Testis (tissue), 2 donors: ENCODE measurements at regions not wholly inside any gene's neighbourhood (a gene's known extent, or its start where the extent isn't known, plus 50 kb on each side); places are given as distances from the start of the nearest gene placed in this dataset.

Experiments used
- DNase-seq: peaks from one replicate; pipeline ENCODE4 v3.0.0-alpha.2; 2019
- H3K27ac ChIP-seq, 2 donors: fragments of 200-600 bp; sonication (generic); one replicate each; pipeline ENCODE4 v1.5.1; 2019
- H3K27me3 ChIP-seq: fragments of 200-600 bp; sonication (generic); one replicate; pipeline ENCODE4 v1.5.1; 2019
- H3K36me3 ChIP-seq: fragments of 200-600 bp; sonication (generic); one replicate; pipeline ENCODE4 v1.5.1; 2017; ENCODE audit warnings: low read depth; ENCODE audit errors: missing control alignments
- H3K4me1 ChIP-seq: fragments of 200-600 bp; sonication (generic); one replicate; pipeline ENCODE4 v1.5.1; 2019
- H3K4me3 ChIP-seq, 2 donors: fragments of 200-600 bp; sonication (generic); one replicate each; pipeline ENCODE4 v1.5.1; 2017 to 2019
- H3K9me3 ChIP-seq: fragments of 200-600 bp; sonication (generic); one replicate; pipeline ENCODE4 v1.5.1; 2017
- CTCF ChIP-seq, 3 experiments: fragments of 450-650 bp in 2 of 3; fragments of 200-600 bp in 1 of 3; sonication (generic) in 1 of 3; IDR thresholded peaks; one replicate each; pipeline ENCODE4 v1.5.1; 2016 to 2019; ENCODE audit warnings: antibody characterized with exemption in 3 of 3, mild to moderate bottlenecking in 2 of 3, moderate library complexity in 1 of 3
- POLR2A ChIP-seq: fragments of 450-650 bp; IDR thresholded peaks from one replicate; pipeline ENCODE4 v1.6.1; 2017; ENCODE audit warnings: antibody characterized with exemption, mild to moderate bottlenecking, moderate library complexity
- WGBS, 2 donors: methylation state at CpG; one replicate each; pipeline ENCODE4 v1.1.5; 2018; 5-methylcytosine and 5-hydroxymethylcytosine counted together
- intact Hi-C: fragments of 100-400 bp; cut with DNase I; formaldehyde crosslinking; loops from one replicate; pipeline ENCODE4 v1.15.1; 2023; ENCODE audit warnings: low total_unique reads

DNA sequence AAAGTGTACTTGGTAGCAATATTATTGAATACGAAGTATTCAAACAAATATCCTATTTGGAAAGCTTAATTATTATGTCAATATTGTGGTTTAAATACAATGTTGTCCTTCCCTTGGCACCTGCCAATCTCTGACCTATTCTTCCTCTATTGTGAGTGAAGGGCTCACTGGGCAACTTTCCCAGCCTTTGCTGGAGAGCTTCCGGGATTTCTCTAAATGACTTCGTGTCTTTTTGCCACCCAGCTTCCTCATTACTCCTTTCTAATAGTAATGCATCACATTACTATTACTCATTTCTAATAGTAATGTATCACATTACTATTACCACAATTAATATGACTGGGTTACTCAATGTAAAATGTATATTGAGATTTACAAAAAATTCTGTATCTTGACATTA, 880.6 kb downstream of the BRINP3 start:
- Histone ChIP-seq H3K36me3 (no peaks in the 10 kb centered on the region), H3K27ac (no peak overlapping the region), H3K9me3 (no peaks in the 10 kb centered on the region), H3K4me3 (no peak overlapping the region), H3K4me1 (no peaks in the 10 kb centered on the region), H3K27me3 (no peaks in the 10 kb centered on the region)
- TF ChIP-seq CTCF (IDR thresholded peaks at IDR 0.05) (no peak), POLR2A (no peak)
- 70 to 83% methylated on average over 3 of the region's 3 CpGs for WGBS, 2 donors
- intact Hi-C loops: no loop called here
- no peak for DNase-seq

- 77 to 88% methylated on average over 2 of the region's 2 CpGs for WGBS, 2 donors
- DNase-seq: no peak
- H3K4me3 ChIP-seq: no peak overlapping the region
- H3K4me1 ChIP-seq: no peaks in the 10 kb centered on the region
- intact Hi-C loops: no loop called here
- no peaks in the 10 kb centered on the region for H3K9me3 ChIP-seq
- no peaks in the 10 kb centered on the region for H3K36me3 ChIP-seq
- no peak overlapping the region for H3K27ac ChIP-seq
- TF ChIP-seq POLR2A (no peak), CTCF (IDR thresholded peaks at IDR 0.05) (no peak)
- no peaks in the 10 kb centered on the region for H3K27me3 ChIP-seq
These were observed 872.4 kb downstream of the BRINP3 start for GRCh38 chr1:189605226-189605625.

GRCh38 chr1:189606047-189606446, 871.6 kb downstream of the BRINP3 start:
- H3K9me3 ChIP-seq: no peaks in the 10 kb centered on the region
- H3K4me3 ChIP-seq: no peak overlapping the region
- no peaks in the 10 kb centered on the region for H3K4me1 ChIP-seq
- WGBS, 2 donors: 87 to 89% methylated on average over 6 of the region's 6 CpGs
- intact Hi-C loops: no loop called here
- DNase-seq: no peak
- H3K27me3 ChIP-seq: no peaks in the 10 kb centered on the region
- H3K36me3 ChIP-seq: no peaks in the 10 kb centered on the region
- no peak overlapping the region for H3K27ac ChIP-seq
- TF ChIP-seq CTCF (IDR thresholded peaks at IDR 0.05): no peak
- TF ChIP-seq POLR2A: no peak

DNA sequence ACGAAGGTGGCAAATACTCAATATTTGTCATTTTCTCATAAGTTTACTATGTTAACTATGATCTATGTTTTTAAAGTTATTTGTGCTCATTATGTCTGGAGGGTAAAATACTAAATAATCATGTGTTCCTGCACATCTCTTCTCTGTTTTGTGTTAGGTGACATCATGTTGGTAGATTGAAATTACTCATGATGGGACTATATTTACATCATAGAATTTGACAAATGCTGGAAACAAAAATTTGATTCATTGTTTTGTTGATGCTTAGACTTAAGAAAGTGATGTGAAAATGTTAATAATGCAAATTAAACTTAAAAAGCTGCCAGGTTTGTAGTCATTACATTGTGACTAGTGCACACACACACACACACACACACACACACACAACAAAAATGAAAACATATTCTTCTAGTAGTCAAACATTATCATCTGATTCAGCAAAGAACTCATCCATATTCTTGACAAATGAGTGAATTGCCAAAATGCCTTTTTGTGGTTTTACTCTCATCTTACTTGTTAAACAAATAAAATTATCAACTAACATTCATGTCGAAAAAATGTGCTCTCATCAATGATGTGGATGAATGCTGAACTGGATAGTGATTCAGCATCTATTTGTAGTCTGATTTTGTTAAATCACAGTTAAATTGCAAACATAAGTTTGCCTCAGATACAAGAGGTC, 870.7 kb downstream of the BRINP3 start:
- no peaks in the 10 kb centered on the region for H3K36me3 ChIP-seq
- H3K4me3 ChIP-seq: no peak overlapping the region
- no peaks in the 10 kb centered on the region for H3K9me3 ChIP-seq
- no peak overlapping the region for H3K27ac ChIP-seq
- TF ChIP-seq CTCF (IDR thresholded peaks at IDR 0.05): no peak
- no peak for TF ChIP-seq POLR2A
- intact Hi-C loops: no loop called here
- DNase-seq: no peak
- no peaks in the 10 kb centered on the region for H3K27me3 ChIP-seq
- WGBS, 2 donors: 87 to 90% methylated on average over 2 of the region's 2 CpGs
- H3K4me1 ChIP-seq: no peaks in the 10 kb centered on the region

- TF ChIP-seq POLR2A (no peak), CTCF (IDR thresholded peaks at IDR 0.05) (no peak)
- 88 to 98% methylated on average over 1 of the region's 1 CpG for whole genome bisulfite sequencing, 2 donors
- DNase-seq: no peak
- Histone ChIP-seq H3K4me1 (no peaks in the 10 kb centered on the region), H3K27ac (no peak overlapping the region), H3K9me3 (no peaks in the 10 kb centered on the region), H3K4me3 (no peak overlapping the region), H3K27me3 (no peaks in the 10 kb centered on the region), H3K36me3 (no peaks in the 10 kb centered on the region)
- intact Hi-C loops: no loop called here
These were observed 870.1 kb downstream of the BRINP3 start for GRCh38 chr1:189607477-189608096.
